ENCODE measurements at regions not wholly inside any gene's neighbourhood (a gene's known extent, or its start where the extent isn't known, plus 50 kb on each side); places are given as distances from the start of the nearest gene placed in this dataset.

GRCh38 chr5:58115811-58116210, 344.1 kb downstream of the PLK2 start:
- TF ChIP-seq CTCF (optimal IDR thresholded peaks at IDR 0.05 in 1 of 3, IDR thresholded peaks at IDR 0.05 in 1 of 3, conservative IDR thresholded peaks at IDR 0.05 in 1 of 3; ENCODE audit: extremely low read depth in 1 of 3, insufficient read depth in 2 of 3, low read length in 3 of 3) (no peak), EZH2 (IDR thresholded peaks at IDR 0.05; ENCODE audit: low read length) (no peak)
